MM.1S (cell line): ENCODE measurements at regions not wholly inside any gene's neighbourhood (a gene's known extent, or its start where the extent isn't known, plus 50 kb on each side); places are given as distances from the start of the nearest gene placed in this dataset.

ENCODE experiments used
- CTCF ChIP-seq: fragments of 300-600 bp; sonication (generic); IDR thresholded peaks from 2 replicates; pipeline ENCODE4 v1.5.1; 2016; ENCODE audit warnings: antibody characterized with exemption, low read length, mixed read lengths
- EZH2phosphoT487 ChIP-seq: fragments of 300-600 bp; sonication (generic); IDR thresholded peaks from 2 replicates; pipeline ENCODE4 v1.6.1; 2018; ENCODE audit warnings: antibody characterized with exemption, low read length

- TF ChIP-seq EZH2phosphoT487 = no peak
- TF ChIP-seq CTCF = no peak
These were observed 1076.1 kb downstream of the VRK1 start for GRCh38 chr14:97873291-97873690.
